Right forelimb (tissue), 1 donor: ENCODE measurements at regions not wholly inside any gene's neighbourhood (a gene's known extent, or its start where the extent isn't known, plus 50 kb on each side); places are given as distances from the start of the nearest gene placed in this dataset.
"Not testable (repeated sequence)": the region's sequence is repeated elsewhere in the genome, so short reads cannot be mapped to it uniquely, and the experiment has no call there.

ENCODE experiments used
- DNase-seq: peaks from one replicate; pipeline ENCODE4 v3.0.0-alpha.2; 2018

- DNase-seq, result no peak
Measured at GRCh38 chr5:19001054-19001453, 986.9 kb downstream of the CDH18 start.

- no peak for DNase-seq
Measured at GRCh38 chr5:19001539-19001938, 986.5 kb downstream of the CDH18 start.

GRCh38 chr5:19002111-19002510 is 985.9 kb downstream of the CDH18 start:
- no peak for DNase-seq

- DNase-seq, result no peak
Measured at GRCh38 chr5:19018822-19019221, 969.2 kb downstream of the CDH18 start.

GRCh38 chr5:19031491-19031890 is 956.5 kb downstream of the CDH18 start:
- no peak for DNase-seq

GRCh38 chr5:19035816-19036215 is 952.2 kb downstream of the CDH18 start:
- DNase-seq, result no peak

- DNase-seq, result no peak
Measured at GRCh38 chr5:19042106-19042505, 945.9 kb downstream of the CDH18 start.

GRCh38 chr5:19044311-19044710 is 943.7 kb downstream of the CDH18 start:
- no peak for DNase-seq

- no peak for DNase-seq
Measured at GRCh38 chr5:19044931-19045695, 942.9 kb downstream of the CDH18 start.

- no peak for DNase-seq
Measured at GRCh38 chr5:19047277-19047676, 940.7 kb downstream of the CDH18 start.

- DNase-seq, result no peak
Measured at GRCh38 chr5:19048726-19049125, 939.3 kb downstream of the CDH18 start.

GRCh38 chr5:19058216-19058615 is 929.8 kb downstream of the CDH18 start:
- no peak for DNase-seq

- no peak for DNase-seq
Measured at GRCh38 chr5:19064094-19064493, 923.9 kb downstream of the CDH18 start.

- DNase-seq, result no peak
Measured at GRCh38 chr5:19067741-19068140, 920.3 kb downstream of the CDH18 start.

GRCh38 chr5:19098434-19098833 is 889.6 kb downstream of the CDH18 start:
- DNase-seq, result no peak

- no peak for DNase-seq
Measured at GRCh38 chr5:19099195-19099594, 888.8 kb downstream of the CDH18 start.

- no peak for DNase-seq
Measured at GRCh38 chr5:19104948-19105347, 883.1 kb downstream of the CDH18 start.

- DNase-seq, result no peak
Measured at GRCh38 chr5:19122923-19123322, 865.1 kb downstream of the CDH18 start.

GRCh38 chr5:19125956-19126713 is 861.9 kb downstream of the CDH18 start:
- DNase-seq, result no peak

- DNase-seq, result no peak
Measured at GRCh38 chr5:19140276-19140675, 847.7 kb downstream of the CDH18 start.

GRCh38 chr5:19141937-19142524 is 846.0 kb downstream of the CDH18 start:
- not testable (repeated sequence) for DNase-seq

GRCh38 chr5:19142713-19143414 is 845.1 kb downstream of the CDH18 start:
- DNase-seq, result not testable (repeated sequence)

GRCh38 chr5:19143935-19144334 is 844.1 kb downstream of the CDH18 start:
- no peak for DNase-seq
